ENCODE measurements at regions not wholly inside any gene's neighbourhood (a gene's known extent, or its start where the extent isn't known, plus 50 kb on each side); places are given as distances from the start of the nearest gene placed in this dataset.

GRCh38 chr14:101189962-101190560 lies 286.5 kb upstream of the RTL1 start:
- no peak for DNase-seq
- Histone ChIP-seq H3K4me3 (ENCODE audit: low read depth, low read length) (no peak overlapping the region), H3K4me1 (no peaks in the 10 kb centered on the region), H3K36me3 (no peaks in the 10 kb centered on the region), H3K27me3 (no peaks in the 10 kb centered on the region), H3K9me3 (no peaks in the 10 kb centered on the region)
- no peak for TF ChIP-seq CTCF (IDR thresholded peaks at IDR 0.05; ENCODE audit: low read depth, low read length)

- H3K9me3 ChIP-seq, result no peaks in the 10 kb centered on the region
- no peak for TF ChIP-seq CTCF (IDR thresholded peaks at IDR 0.05; ENCODE audit: low read depth, low read length)
- no peaks in the 10 kb centered on the region for H3K4me1 ChIP-seq
- no peaks in the 10 kb centered on the region for H3K36me3 ChIP-seq
- no peaks in the 10 kb centered on the region for H3K27me3 ChIP-seq
- no peak for DNase-seq
- no peak overlapping the region for H3K4me3 ChIP-seq (ENCODE audit: low read depth, low read length)
Observed at GRCh38 chr14:101191101-101191720, 287.7 kb upstream of the RTL1 start.

- no peaks in the 10 kb centered on the region for H3K36me3 ChIP-seq
- H3K4me3 ChIP-seq (ENCODE audit: low read depth, low read length), result no peak overlapping the region
- no peaks in the 10 kb centered on the region for H3K27me3 ChIP-seq
- no peaks in the 10 kb centered on the region for H3K4me1 ChIP-seq
- TF ChIP-seq CTCF (IDR thresholded peaks at IDR 0.05; ENCODE audit: low read depth, low read length), result no peak
- no peak for DNase-seq
- no peaks in the 10 kb centered on the region for H3K9me3 ChIP-seq
Observed at GRCh38 chr14:101191721-101192660, 288.5 kb upstream of the RTL1 start.

GRCh38 chr14:101192661-101193000 lies 289.1 kb upstream of the RTL1 start:
- H3K4me1 ChIP-seq, result no peaks in the 10 kb centered on the region
- no peak for TF ChIP-seq CTCF (IDR thresholded peaks at IDR 0.05; ENCODE audit: low read depth, low read length)
- H3K27me3 ChIP-seq, result no peaks in the 10 kb centered on the region
- H3K36me3 ChIP-seq, result no peaks in the 10 kb centered on the region
- H3K9me3 ChIP-seq, result no peaks in the 10 kb centered on the region
- no peak overlapping the region for H3K4me3 ChIP-seq (ENCODE audit: low read depth, low read length)
- no peak for DNase-seq

GRCh38 chr14:101193106-101193844 lies 289.8 kb upstream of the RTL1 start:
- no peak for TF ChIP-seq CTCF (IDR thresholded peaks at IDR 0.05; ENCODE audit: low read depth, low read length)
- Histone ChIP-seq H3K4me1 (no peaks in the 10 kb centered on the region), H3K4me3 (ENCODE audit: low read depth, low read length) (no peak overlapping the region), H3K27me3 (no peaks in the 10 kb centered on the region), H3K9me3 (no peaks in the 10 kb centered on the region), H3K36me3 (no peaks in the 10 kb centered on the region)
- no peak for DNase-seq

Data from BE2C (cell line).